GM18861 (cell line): ENCODE measurements at regions not wholly inside any gene's neighbourhood (a gene's known extent, or its start where the extent isn't known, plus 50 kb on each side); places are given as distances from the start of the nearest gene placed in this dataset.
A peak's percentile ranks its signal among the peaks of the same experiment; 100 is the strongest.

Experiments used
- ATAC-seq: cut with Tn5 transposase; IDR thresholded peaks from one replicate; pipeline ENCODE4 v1.9.1; 2021; ENCODE audit not compliant: unreplicated experiment

DNA sequence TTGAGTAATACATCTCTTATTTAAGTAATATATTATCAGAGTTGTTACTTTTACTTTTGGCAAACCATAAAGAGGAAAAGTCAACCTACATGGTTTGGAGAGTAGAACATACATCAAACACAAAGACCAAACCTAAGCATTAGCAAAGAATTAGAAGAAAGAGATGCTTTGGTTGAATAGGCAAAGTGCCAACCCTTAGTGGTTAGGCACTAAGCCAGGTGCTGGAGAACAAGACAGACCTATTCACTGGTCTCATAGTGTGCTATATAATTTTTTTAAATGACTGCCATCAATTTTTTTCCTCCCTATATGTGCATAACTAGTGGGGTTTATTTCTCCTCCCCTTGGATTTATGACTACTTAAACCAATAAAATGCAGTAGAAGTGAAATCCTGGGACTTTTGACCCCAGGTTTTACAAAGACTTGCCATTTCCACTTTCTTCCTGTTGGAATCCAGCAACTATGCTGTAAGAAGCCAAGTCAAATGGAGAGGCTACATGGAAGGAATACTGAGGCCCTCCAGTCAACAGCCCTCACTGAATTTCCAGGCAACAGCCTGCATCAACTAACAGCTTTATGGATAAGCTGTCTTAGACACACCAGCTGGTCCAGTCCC lies 69.8 kb upstream of the HAO2 start:
- ATAC-seq, result no peak

DNA sequence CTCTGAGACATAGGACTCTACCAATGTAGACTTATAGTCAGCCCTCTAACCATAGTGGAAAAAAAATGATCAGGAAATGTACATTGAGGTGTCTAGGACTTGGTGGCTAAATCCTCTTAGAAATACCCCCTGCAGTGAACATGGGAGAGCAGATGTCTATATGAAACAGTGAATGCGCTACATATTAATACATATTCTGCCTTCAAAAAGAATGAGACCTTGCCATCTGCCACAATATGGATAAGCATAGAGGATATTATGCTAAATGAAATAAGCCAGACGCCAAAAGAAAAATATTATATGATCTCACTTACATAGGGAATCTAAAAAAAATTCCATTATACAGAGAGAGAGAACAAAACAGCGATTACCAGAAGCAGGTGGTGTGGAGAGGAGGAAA lies 66.6 kb upstream of the HAO2 start:
- no peak for ATAC-seq

DNA sequence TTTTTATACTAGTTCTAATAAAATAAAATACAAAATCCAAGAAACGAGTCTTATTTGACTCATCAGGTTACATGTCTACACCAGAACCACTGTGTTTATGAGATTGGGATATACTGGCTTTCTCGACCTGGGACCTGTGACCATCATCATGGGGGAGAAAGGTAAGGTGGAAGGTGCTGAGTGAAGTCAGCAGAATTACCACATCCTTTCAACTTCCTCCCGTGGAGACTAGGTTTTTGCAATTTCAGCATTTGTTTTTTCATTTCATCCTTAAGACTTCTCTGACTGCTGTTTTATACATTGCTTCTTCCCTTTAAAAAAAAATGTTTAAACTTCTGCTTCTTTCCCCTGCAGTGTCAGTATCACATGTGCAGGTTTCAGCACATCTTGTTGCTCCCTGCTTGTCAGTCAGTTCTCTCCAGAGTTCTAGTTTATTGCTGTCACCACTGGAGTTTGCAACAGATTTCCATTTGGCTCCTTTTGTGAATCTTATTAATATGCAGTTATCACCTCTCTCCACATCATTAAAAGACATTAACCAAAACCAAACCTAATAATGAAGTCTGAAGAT lies 60.4 kb upstream of the HAO2 start:
- no peak for ATAC-seq

DNA sequence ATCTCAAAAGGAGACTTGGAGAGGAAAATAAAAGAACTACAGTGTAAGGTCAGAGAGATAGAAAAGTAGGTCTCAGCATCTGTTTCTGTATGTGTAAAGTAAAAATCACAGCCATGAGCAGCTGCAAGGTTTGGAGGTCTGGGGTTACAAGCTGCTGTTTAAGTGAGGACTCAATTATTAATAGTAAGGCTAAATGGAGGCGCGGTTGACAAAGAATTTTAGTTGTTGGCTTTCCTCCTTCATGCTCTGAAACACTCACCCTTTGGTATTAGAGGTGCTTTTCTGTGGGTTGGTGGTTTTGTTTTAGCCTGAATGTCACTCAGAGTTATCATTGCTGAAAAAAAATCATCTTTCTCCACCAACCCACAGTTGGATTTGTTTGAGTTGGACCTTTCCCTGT lies 59.8 kb upstream of the HAO2 start:
- ATAC-seq, result no peak

DNA sequence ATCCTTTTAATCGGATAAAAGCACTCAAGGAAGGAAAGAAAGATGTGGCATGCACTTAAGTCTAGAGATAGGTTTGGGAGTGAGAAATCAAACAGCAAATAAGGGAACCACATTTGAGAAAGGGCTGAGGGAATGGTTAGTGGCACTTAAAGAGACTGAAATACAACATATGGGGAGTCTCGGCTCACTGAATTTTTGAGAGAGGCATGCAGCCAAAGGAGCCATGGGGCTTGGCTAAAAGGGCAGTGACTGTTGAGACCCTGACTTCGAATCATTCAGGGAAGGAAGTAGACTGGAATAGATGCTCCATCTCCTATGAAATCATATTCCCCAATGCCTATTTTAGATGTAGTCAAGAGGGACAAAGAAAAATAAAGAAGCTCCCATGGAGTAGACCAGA lies 58.3 kb upstream of the HAO2 start:
- ATAC-seq, result no peak

DNA sequence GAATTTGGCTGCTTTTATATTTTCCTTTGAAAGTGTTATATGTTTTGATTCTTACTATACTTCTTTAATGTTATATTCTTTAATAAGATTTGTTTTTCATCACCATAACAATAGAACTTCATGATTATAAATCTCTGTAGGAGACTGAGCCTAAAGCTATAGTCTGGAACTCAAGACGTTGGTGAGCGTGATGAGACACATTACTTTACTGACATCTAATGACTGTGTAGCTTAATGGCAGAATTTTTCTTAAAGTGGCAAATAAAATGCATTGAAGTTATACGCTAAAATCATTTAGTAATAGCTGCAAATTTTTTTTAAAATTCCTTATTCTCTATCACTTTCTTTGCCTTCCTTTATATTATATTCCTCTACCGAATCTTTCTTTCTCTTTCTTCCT lies 56.1 kb upstream of the HAO2 start:
- ATAC-seq, result no peak

DNA sequence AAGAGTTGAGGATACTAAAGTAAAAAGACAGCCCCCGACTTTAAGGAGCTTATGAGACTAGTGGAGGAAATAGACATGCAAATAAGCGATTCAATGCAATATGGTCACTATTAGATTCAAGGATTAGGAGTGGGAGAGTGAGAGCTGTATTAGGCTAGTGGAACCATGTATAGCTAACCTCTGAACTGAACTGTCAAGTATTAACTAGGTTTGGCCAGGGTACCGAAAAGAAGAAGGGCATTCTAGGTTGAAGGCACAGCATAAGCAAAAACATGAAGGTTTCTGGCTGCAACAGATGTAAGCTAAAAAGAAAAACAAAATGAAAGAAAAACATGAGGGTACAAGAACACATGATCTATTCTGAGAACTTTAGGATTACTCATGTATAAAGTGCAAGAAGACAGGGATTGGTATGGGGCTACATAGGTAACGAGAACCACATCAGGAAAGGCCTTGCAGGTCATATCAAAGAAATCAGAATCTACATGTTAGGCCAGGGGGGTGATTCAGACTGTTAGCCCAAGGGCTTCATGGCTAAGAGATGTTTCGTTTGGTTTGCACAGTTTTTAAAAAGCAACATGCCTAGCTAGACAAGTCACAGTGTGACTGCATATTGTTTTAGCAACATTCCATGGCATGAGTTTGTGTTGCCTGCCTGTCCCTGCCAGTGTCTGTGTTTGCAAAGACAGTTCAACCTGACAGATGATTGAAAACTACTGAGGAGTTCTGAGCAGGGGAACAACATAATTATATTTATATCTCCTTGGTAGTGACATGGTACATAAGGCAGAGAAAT lies 54.4 kb upstream of the HAO2 start:
- ATAC-seq, result no peak

DNA sequence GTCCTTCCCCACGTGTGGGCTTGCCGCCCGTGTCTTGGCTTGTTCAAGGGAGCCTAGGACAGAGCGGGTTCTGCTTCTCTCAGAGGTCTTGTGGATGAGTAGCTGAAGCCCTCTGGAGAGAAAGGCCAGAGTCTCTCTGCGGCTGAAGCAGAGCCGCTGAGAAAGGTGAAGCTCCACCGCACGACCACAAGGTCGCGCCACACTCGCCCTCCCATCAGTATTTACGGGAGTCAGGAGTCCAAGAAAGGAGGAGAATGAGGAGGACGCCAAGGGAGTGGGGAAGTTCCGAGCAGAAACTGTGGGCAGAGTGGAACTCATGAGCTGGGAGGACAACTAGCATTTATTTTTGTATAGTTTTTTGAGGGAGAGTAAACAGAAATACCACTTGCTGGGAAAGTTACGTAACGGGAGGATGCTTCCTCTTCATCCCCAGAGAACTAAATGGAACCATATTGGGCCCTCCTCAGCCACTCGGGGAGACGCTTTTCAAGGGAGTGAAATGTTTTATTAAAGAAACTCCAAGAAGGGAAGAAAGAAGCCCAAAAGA lies 51.6 kb upstream of the HAO2 start:
- no peak for ATAC-seq

DNA sequence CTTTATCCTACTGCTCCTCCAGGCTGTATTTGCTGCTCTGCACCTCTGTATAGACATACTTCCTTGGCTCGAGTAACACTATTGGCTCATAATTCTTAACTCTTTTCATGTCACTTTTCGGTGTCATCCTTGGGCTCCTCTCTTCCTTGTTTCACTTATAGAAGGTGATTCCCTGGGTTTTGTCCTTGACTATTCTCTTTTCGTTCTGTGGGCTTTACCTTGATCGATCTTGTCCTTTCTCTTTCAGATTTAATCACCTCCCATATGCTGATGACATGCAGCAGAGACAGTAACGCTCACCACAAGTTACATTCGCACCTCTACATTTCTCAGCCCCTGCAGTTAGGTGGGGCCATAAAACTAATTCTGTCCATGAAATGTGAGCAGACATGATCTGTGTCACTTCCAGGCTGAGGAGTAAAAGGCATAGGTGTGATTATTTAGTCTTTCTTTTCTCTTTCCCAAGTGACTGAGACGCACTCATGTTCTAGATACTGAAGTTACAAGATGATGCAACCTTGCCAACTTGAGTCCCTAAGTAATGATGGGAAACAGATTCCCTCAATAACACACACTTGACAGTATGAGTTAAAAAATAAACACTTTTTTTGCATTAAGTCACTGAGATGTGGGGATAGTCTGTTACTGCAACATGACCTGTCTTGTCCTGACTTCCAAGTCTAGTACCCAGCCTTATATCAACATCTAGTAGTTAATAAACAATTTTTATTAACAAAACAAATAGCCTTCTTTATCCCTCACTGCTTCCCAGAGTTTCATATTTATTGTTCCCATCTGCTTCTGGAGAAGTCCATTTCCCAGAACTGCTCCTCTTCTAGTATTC lies 49.9 kb upstream of the HAO2 start:
- peak; percentile 52 for ATAC-seq
